RWPE1 (cell line): ENCODE measurements at regions not wholly inside any gene's neighbourhood (a gene's known extent, or its start where the extent isn't known, plus 50 kb on each side); places are given as distances from the start of the nearest gene placed in this dataset.
"Not testable (repeated sequence)": the region's sequence is repeated elsewhere in the genome, so short reads cannot be mapped to it uniquely, and the experiment has no call there.

Experiments used
- CTCF ChIA-PET: fragments of 350-600 bp; sonication (Branson Sonifier 250); formaldehyde crosslinking; extraction: SDS; loops from one replicate; lab custom pipeline; 2021; lab: Yijun Ruan, JAX
- POLR2A ChIA-PET: fragments of 400-600 bp; formaldehyde crosslinking; extraction: SDS; loops from one replicate; lab custom pipeline; 2020; ENCODE audit warnings: antibody characterized with exemption; ENCODE audit not compliant: low non-redundant PET; lab: Yijun Ruan, JAX
- DNase-seq: peaks from one replicate; pipeline ENCODE4 v3.0.0; 2012; ENCODE audit warnings: low spot score
- H3K27ac ChIP-seq: fragments of 450-650 bp; 2 replicates; pipeline ENCODE4 v1.5.1; 2017
- TF ChIP-seq, protein P1 (sequence below): fragments of 450-650 bp; conservative IDR thresholded peaks from 2 replicates; pipeline ENCODE4 v1.5.1; 2017; ENCODE audit warnings: low read depth, mild to moderate bottlenecking

DNA sequence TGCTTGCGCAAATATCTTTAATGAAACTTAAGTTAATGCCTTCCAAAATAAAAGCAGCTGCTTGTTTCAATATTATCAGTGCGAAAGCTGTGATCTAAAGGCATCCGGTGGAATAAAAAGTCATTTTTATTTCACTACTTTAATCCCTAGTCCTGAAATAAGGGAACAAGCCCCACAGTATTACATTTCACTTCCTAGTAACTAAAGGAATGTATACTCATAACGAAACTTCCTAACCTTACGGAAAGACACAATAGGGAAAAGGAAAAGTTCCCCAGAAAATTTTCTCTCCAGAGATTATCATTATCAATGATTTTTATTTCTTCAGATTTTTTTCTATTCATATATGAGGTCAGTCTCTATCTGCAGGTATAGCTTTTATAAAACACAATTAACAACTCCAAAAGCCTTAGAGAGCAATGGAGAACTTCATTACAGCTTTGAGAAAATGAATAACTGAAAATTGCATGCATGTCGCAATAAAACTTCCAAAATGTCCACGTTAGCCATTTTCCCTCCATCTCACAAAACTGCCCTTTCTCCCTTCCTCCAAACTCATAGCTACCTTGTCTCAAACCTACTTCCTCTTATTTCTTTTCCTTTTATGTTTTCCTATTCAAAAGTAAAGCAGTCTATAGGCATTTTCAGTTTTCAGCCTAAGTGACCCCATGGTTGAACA is 154.3 kb upstream of the MED13 start:
- no peak for DNase-seq
- H3K27ac ChIP-seq = no peak overlapping the region
- ChIA-PET CTCF (interaction anchor here (0.7 kb wide), 1 partner anchor 537 kb away, joined by 3 read pairs; no protein-coding TSS in a partner anchor), POLR2A (no interaction called here)
- TF ChIP-seq, protein P1, sequence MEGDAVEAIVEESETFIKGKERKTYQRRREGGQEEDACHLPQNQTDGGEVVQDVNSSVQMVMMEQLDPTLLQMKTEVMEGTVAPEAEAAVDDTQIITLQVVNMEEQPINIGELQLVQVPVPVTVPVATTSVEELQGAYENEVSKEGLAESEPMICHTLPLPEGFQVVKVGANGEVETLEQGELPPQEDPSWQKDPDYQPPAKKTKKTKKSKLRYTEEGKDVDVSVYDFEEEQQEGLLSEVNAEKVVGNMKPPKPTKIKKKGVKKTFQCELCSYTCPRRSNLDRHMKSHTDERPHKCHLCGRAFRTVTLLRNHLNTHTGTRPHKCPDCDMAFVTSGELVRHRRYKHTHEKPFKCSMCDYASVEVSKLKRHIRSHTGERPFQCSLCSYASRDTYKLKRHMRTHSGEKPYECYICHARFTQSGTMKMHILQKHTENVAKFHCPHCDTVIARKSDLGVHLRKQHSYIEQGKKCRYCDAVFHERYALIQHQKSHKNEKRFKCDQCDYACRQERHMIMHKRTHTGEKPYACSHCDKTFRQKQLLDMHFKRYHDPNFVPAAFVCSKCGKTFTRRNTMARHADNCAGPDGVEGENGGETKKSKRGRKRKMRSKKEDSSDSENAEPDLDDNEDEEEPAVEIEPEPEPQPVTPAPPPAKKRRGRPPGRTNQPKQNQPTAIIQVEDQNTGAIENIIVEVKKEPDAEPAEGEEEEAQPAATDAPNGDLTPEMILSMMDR = no peak

GRCh38 chr17:62216847-62217246 is 151.8 kb upstream of the MED13 start:
- DNase-seq = no peak
- CTCF ChIA-PET = no interaction called here
- TF ChIP-seq, protein P1 = no peak
- POLR2A ChIA-PET = no interaction called here
- no peak overlapping the region for H3K27ac ChIP-seq

DNA sequence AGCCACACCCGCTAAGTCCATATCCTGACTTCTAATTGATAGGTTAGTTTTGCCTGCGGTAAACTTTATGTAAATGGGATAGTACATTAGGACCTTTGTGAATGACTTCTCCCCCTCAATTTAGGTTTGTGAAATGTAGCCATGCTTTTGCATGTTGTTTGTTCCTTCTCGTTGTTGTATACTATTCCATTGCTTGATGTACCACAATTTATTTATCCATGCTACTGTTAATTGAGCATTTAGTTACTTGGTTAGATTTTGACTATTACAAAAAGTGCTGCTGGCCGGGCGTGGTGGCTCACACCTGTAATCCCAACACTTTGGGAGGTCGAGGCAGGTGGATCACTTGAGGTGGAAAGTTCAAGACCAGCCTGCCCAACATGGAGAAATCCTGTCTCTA is 150.8 kb upstream of the MED13 start:
- CTCF ChIA-PET, POLR2A ChIA-PET, DNase-seq, H3K27ac ChIP-seq: not testable (repeated sequence)

DNA sequence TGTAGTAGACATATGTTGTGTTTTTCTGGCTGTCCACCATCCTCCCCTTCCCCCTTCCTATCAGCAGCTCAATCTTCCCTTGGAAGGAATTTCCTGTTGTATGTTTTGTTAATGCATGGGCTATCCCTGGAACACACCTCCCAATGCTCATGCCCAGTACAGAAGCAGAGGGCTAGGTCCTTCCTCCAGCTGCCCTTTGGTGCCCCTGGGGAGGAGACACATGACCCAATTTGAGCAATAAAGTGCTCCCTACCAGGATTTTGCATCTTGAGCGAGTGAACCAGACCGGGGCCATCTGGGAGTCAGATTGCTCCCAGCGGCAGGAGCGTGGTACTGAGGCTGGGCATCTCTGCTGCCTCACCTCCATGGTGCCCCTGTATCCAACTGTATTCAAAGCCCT is 141.5 kb upstream of the MED13 start:
- DNase-seq = no peak
- TF ChIP-seq, protein P1 = no peak
- H3K27ac ChIP-seq = no peak overlapping the region
- CTCF ChIA-PET = no interaction called here
- POLR2A ChIA-PET = no interaction called here

GRCh38 chr17:62197156-62197555 is 132.1 kb upstream of the MED13 start:
- POLR2A ChIA-PET, H3K27ac ChIP-seq, DNase-seq: not testable (repeated sequence)
- CTCF ChIA-PET = interaction anchor here (0.6 kb wide), 1 partner anchor 40 kb away, joined by 3 read pairs; no protein-coding TSS in a partner anchor

DNA sequence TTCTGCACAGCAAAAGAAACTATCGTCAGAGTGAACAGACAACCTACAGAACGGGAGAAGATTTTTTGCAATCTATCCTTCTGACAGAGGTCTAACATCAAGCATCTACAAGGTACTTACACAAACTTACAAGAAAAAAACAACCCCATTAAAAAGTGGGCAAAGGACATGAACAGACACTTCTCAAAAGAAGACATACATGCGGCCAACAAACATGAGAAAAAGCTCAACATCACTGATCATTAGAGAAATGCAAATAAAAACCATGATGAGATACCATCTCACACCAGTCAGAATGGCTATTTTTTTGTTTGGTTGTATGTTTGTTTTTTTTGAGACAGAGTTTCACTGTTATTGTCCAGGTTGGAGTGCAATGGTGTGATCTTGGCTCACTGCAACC is 131.5 kb upstream of the MED13 start:
- H3K27ac ChIP-seq, POLR2A ChIA-PET, DNase-seq: not testable (repeated sequence)
- CTCF ChIA-PET = interaction anchor here (0.6 kb wide), 1 partner anchor 39 kb away, joined by 3 read pairs; no protein-coding TSS in a partner anchor

DNA sequence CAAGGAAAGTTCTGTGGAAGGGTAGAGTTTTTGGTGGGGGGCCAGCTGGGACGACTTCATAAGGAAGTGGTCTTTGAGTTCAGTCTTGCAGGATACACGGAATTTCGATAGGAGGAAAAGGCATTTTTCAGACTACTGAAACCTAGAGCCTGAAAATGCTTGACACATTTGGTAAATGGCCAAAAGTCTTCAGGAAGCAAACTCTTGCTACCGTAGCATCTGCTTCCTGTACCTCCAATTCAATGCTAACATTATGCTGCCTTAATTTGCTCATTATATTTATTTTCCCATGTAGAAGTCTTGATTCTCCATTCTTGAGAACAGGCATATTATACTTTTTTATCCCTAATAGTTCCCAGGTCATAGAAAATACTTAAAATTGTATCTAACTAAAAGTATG is 129.3 kb upstream of the MED13 start:
- TF ChIP-seq, protein P1 = no peak
- ChIA-PET CTCF (no interaction called here), POLR2A (no interaction called here)
- no peak overlapping the region for H3K27ac ChIP-seq
- DNase-seq = no peak

DNA sequence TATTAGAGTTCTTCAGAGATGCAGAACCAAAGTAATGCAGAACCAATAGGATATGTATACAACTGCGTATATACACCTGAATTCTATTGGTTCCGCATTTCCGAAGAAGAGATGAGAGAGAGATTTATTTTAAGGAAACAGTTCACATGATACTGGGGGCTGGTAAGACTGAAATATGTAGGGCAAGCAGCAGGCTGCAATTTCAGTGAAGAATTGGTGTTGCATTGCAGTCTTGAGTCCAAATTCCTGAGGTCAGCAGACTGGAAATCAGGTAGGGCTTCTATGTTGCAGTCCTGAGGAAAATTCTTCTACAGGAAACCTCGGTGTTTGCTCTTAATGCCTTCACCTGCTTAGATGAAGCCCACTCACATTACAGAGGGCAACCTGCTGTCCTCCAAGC is 128.2 kb upstream of the MED13 start:
- H3K27ac ChIP-seq = no peak overlapping the region
- no peak for DNase-seq
- TF ChIP-seq, protein P1 = no peak
- CTCF ChIA-PET = no interaction called here
- POLR2A ChIA-PET = no interaction called here
